Activated CD4-positive, alpha-beta T cell treated with anti-CD3 and anti-CD28 coated beads, Interleukin-2, amount 10 ng/mL, durations not matched to agents 24 days and 14 days (primary cell): ENCODE measurements at regions not wholly inside any gene's neighbourhood (a gene's known extent, or its start where the extent isn't known, plus 50 kb on each side); places are given as distances from the start of the nearest gene placed in this dataset.

Experiments
- DNase-seq: peaks from one replicate; pipeline ENCODE4 v3.0.0; 2022
- H3K27ac Mint-ChIP-seq: one replicate; pipeline ENCODE4 v1.8.0; 2022; ENCODE audit warnings: mild to moderate bottlenecking, mixed read lengths
- H3K27me3 Mint-ChIP-seq: one replicate; pipeline ENCODE4 v1.8.0; 2022; ENCODE audit warnings: mixed read lengths
- H3K36me3 Mint-ChIP-seq: one replicate; pipeline ENCODE4 v1.8.0; 2022; ENCODE audit warnings: low read depth, mild to moderate bottlenecking, mixed read lengths
- H3K4me1 Mint-ChIP-seq: one replicate; pipeline ENCODE4 v1.8.0; 2021; ENCODE audit warnings: mixed read lengths
- H3K4me3 Mint-ChIP-seq: one replicate; pipeline ENCODE4 v1.8.0; 2022; ENCODE audit warnings: mild to moderate bottlenecking, moderate library complexity, mixed read lengths
- H3K9me3 Mint-ChIP-seq: one replicate; pipeline ENCODE4 v1.8.0; 2021; ENCODE audit warnings: mixed read lengths
- intact Hi-C: fragments of 100-400 bp; cut with micrococcal nuclease; formaldehyde crosslinking; loops from one replicate; pipeline ENCODE4 v1.15.1; 2023

- no peaks in the 10 kb centered on the region for H3K4me1 Mint-ChIP-seq
- no peak overlapping the region for H3K4me3 Mint-ChIP-seq
- H3K27ac Mint-ChIP-seq = no peak overlapping the region
- intact Hi-C loops = no loop called here
- H3K9me3 Mint-ChIP-seq = no peaks in the 10 kb centered on the region
- no peak for DNase-seq
- no peaks in the 10 kb centered on the region for H3K36me3 Mint-ChIP-seq
- peaks cover 14% of the 10 kb centered on the region for H3K27me3 Mint-ChIP-seq
Measured at GRCh38 chr14:65153101-65153500, 50.8 kb upstream of the MAX start.

- no peaks in the 10 kb centered on the region for H3K9me3 Mint-ChIP-seq
- H3K27me3 Mint-ChIP-seq = peaks cover 2% of the 10 kb centered on the region
- H3K27ac Mint-ChIP-seq = no peak overlapping the region
- no peaks in the 10 kb centered on the region for H3K36me3 Mint-ChIP-seq
- intact Hi-C loops = no loop called here
- H3K4me1 Mint-ChIP-seq = peaks cover 11% of the 10 kb centered on the region
- DNase-seq = no peak
- no peak overlapping the region for H3K4me3 Mint-ChIP-seq
Measured at GRCh38 chr14:65156568-65157366, 54.5 kb upstream of the MAX start.

GRCh38 chr14:65159281-65160062, 57.2 kb upstream of the MAX start:
- no peak for DNase-seq
- H3K36me3 Mint-ChIP-seq = no peaks in the 10 kb centered on the region
- no peak overlapping the region for H3K4me3 Mint-ChIP-seq
- no peaks in the 10 kb centered on the region for H3K27me3 Mint-ChIP-seq
- peak overlapping the region; percentile 29 for H3K27ac Mint-ChIP-seq
- H3K4me1 Mint-ChIP-seq = peaks cover 13% of the 10 kb centered on the region
- intact Hi-C loops = loop anchor here (5.0 kb wide), 2 partner anchors 172 to 253 kb away; partner anchors contain the start of genes FNTB and FUT8
- H3K9me3 Mint-ChIP-seq = no peaks in the 10 kb centered on the region

- Mint-ChIP-seq H3K27ac (peak overlapping the region; percentile 8), H3K4me1 (peaks cover 17% of the 10 kb centered on the region), H3K9me3 (no peaks in the 10 kb centered on the region), H3K27me3 (no peaks in the 10 kb centered on the region), H3K36me3 (no peaks in the 10 kb centered on the region), H3K4me3 (no peak overlapping the region)
- DNase-seq = no peak
- intact Hi-C loops = loop anchor here (5.0 kb wide), 2 partner anchors 173 to 252 kb away; partner anchors contain the start of genes FNTB and FUT8
Measured at GRCh38 chr14:65160091-65160490, 57.8 kb upstream of the MAX start.

- Mint-ChIP-seq H3K27me3 (no peaks in the 10 kb centered on the region), H3K36me3 (no peaks in the 10 kb centered on the region), H3K9me3 (no peaks in the 10 kb centered on the region), H3K4me1 (peaks cover 21% of the 10 kb centered on the region), H3K4me3 (no peak overlapping the region), H3K27ac (no peak overlapping the region)
- intact Hi-C loops = loop anchor here (5.0 kb wide), 2 partner anchors 175 to 250 kb away; partner anchors contain the start of genes FNTB and FUT8
- no peak for DNase-seq
Measured at GRCh38 chr14:65162031-65162430, 59.7 kb upstream of the MAX start.

- Mint-ChIP-seq H3K9me3 (no peaks in the 10 kb centered on the region), H3K4me3 (no peak overlapping the region), H3K36me3 (no peaks in the 10 kb centered on the region), H3K27me3 (no peaks in the 10 kb centered on the region), H3K27ac (no peak overlapping the region), H3K4me1 (peaks cover 32% of the 10 kb centered on the region)
- DNase-seq = peak; percentile 85
- intact Hi-C loops = loop anchor here (1.0 to 5.0 kb wide), 5 partner anchors 177 to 906 kb away; partner anchors contain the start of genes FNTB and FUT8
Measured at GRCh38 chr14:65164068-65164824, 61.9 kb upstream of the MAX start.

GRCh38 chr14:65164825-65165135, 62.5 kb upstream of the MAX start:
- Mint-ChIP-seq H3K4me1 (peaks cover 32% of the 10 kb centered on the region), H3K4me3 (no peak overlapping the region), H3K27ac (no peak overlapping the region), H3K36me3 (no peaks in the 10 kb centered on the region), H3K9me3 (no peaks in the 10 kb centered on the region), H3K27me3 (no peaks in the 10 kb centered on the region)
- intact Hi-C loops = loop anchor here (1.0 to 5.0 kb wide), 5 partner anchors 177 to 906 kb away; partner anchors contain the start of genes FNTB and FUT8
- DNase-seq = no peak

- Mint-ChIP-seq H3K4me3 (no peak overlapping the region), H3K9me3 (no peaks in the 10 kb centered on the region), H3K27ac (no peak overlapping the region), H3K27me3 (no peaks in the 10 kb centered on the region), H3K36me3 (no peaks in the 10 kb centered on the region), H3K4me1 (peaks cover 37% of the 10 kb centered on the region)
- peak; percentile 79 for DNase-seq
- intact Hi-C loops = no loop called here
Measured at GRCh38 chr14:65167072-65167645, 64.8 kb upstream of the MAX start.

GRCh38 chr14:65168840-65169239, 66.5 kb upstream of the MAX start:
- Mint-ChIP-seq H3K36me3 (no peaks in the 10 kb centered on the region), H3K9me3 (no peaks in the 10 kb centered on the region), H3K27me3 (peaks cover 3% of the 10 kb centered on the region), H3K27ac (peak overlapping the region; percentile 78), H3K4me1 (peaks cover 39% of the 10 kb centered on the region), H3K4me3 (no peak overlapping the region)
- intact Hi-C loops = loop anchor here (1.0 kb wide), 1 partner anchor 11 kb away; no protein-coding TSS in a partner anchor
- DNase-seq = no peak

- Mint-ChIP-seq H3K27ac (peak overlapping the region; percentile 78), H3K9me3 (no peaks in the 10 kb centered on the region), H3K4me1 (peaks cover 39% of the 10 kb centered on the region), H3K4me3 (peak overlapping the region; percentile 37), H3K27me3 (peaks cover 3% of the 10 kb centered on the region), H3K36me3 (no peaks in the 10 kb centered on the region)
- peak; percentile 62 for DNase-seq
- intact Hi-C loops = loop anchor here (1.0 kb wide), 1 partner anchor 11 kb away; no protein-coding TSS in a partner anchor
Measured at GRCh38 chr14:65169351-65169750, 67.0 kb upstream of the MAX start.

- DNase-seq = peak; percentile 62
- intact Hi-C loops = loop anchor here (1.0 to 5.0 kb wide), 4 partner anchors 36 to 677 kb away; no protein-coding TSS in a partner anchor
- Mint-ChIP-seq H3K36me3 (no peaks in the 10 kb centered on the region), H3K4me1 (peaks cover 36% of the 10 kb centered on the region), H3K27ac (peak overlapping the region; percentile 82), H3K9me3 (no peaks in the 10 kb centered on the region), H3K4me3 (peak overlapping the region; percentile 78), H3K27me3 (peaks cover 3% of the 10 kb centered on the region)
Measured at GRCh38 chr14:65170318-65170717, 68.0 kb upstream of the MAX start.

GRCh38 chr14:65170768-65171507, 68.6 kb upstream of the MAX start:
- Mint-ChIP-seq H3K9me3 (no peaks in the 10 kb centered on the region), H3K4me3 (peak overlapping the region; percentile 78), H3K27ac (peak overlapping the region; percentile 82), H3K4me1 (peaks cover 36% of the 10 kb centered on the region), H3K36me3 (no peaks in the 10 kb centered on the region), H3K27me3 (peaks cover 3% of the 10 kb centered on the region)
- intact Hi-C loops = loop anchor here (1.0 to 5.0 kb wide), 4 partner anchors 35 to 676 kb away; no protein-coding TSS in a partner anchor
- DNase-seq = peak; percentile 88
